Esophagus squamous epithelium (tissue), 5 donors: ENCODE measurements at regions not wholly inside any gene's neighbourhood (a gene's known extent, or its start where the extent isn't known, plus 50 kb on each side); places are given as distances from the start of the nearest gene placed in this dataset.
"Not testable (repeated sequence)": the region's sequence is repeated elsewhere in the genome, so short reads cannot be mapped to it uniquely, and the experiment has no call there.

Experiments
- DNase-seq: peaks from one replicate; lab custom pipeline; 2025; lab: John Stamatoyannopoulos, UW
- H3K27ac ChIP-seq, 4 donors: fragments of 200-600 bp; sonication (generic); one replicate each; pipeline ENCODE4 v1.5.1; 2016 to 2019; ENCODE audit warnings: mild to moderate bottlenecking in 1 of 4
- H3K27me3 ChIP-seq, 4 donors: fragments of 200-600 bp; sonication (generic); 1 replicate in 3 of 4; 2 replicates in 1 of 4; pipeline versions ENCODE4 v1.5.1 to v1.6.0; 2017 to 2021; ENCODE audit warnings: antibody characterized with exemption in 1 of 4
- H3K36me3 ChIP-seq, 3 donors: fragments of 200-600 bp; sonication (generic); one replicate each; pipeline ENCODE4 v1.5.1; 2016 to 2019
- H3K4me1 ChIP-seq, 3 donors: fragments of 200-600 bp; sonication (generic); one replicate each; pipeline ENCODE4 v1.5.1; 2017 to 2019
- H3K4me3 ChIP-seq, 4 donors: fragments of 200-600 bp; sonication (generic); 1 replicate in 3 of 4; 2 replicates in 1 of 4; pipeline ENCODE4 v1.5.1; 2016 to 2019; ENCODE audit warnings: mild to moderate bottlenecking in 2 of 4, moderate library complexity in 1 of 4
- H3K9me3 ChIP-seq, 3 donors: fragments of 200-600 bp; sonication (generic); one replicate each; pipeline ENCODE4 v1.5.1; 2016 to 2019
- CTCF ChIP-seq, 6 experiments: fragments of 450-650 bp in 4 of 6; fragments of 200-600 bp in 2 of 6; sonication (generic) in 2 of 6; IDR thresholded peaks; one replicate each; pipeline ENCODE4 v1.5.1; 2016 to 2019; ENCODE audit warnings: antibody characterized with exemption in 6 of 6, mild to moderate bottlenecking in 4 of 6, moderate library complexity in 4 of 6
- POLR2A ChIP-seq, 4 donors: fragments of 450-650 bp; IDR thresholded peaks; one replicate each; pipeline ENCODE4 v1.6.1; 2017; ENCODE audit warnings: antibody characterized with exemption in 4 of 4, mild to moderate bottlenecking in 4 of 4, moderate library complexity in 3 of 4
- WGBS, 2 donors: methylation state at CpG; one replicate each; pipeline ENCODE4 v1.1.5; 2018; 5-methylcytosine and 5-hydroxymethylcytosine counted together
- intact Hi-C: fragments of 100-400 bp; cut with DNase I; formaldehyde crosslinking; loops from one replicate; pipeline ENCODE4 v1.15.0; 2022
- donor health status: DM: yes; HTN: yes; CAD: no.

DNA sequence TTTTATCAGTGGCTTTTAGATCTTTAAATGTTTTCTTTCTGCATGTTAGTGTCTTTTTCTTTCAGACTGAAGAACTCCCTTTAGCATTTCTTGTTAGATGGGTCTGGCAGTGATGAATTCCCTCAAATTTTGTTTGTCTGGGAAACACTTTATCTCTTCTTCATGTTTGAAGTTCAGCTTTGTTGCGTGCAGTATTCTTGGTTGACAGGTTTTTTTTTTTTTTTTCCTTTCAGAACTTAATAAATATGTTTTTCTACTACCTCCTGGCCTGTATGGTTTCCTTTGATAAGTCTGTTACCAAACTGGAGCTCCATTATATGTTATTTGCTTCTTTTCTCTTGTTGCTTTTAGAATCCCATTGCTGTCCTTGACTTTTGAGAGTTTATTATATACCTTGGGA lies 89.8 kb upstream of the ACKR3 start:
- no peaks in the 10 kb centered on the region for H3K36me3 ChIP-seq
- no peak for DNase-seq
- intact Hi-C loops = no loop called here
- TF ChIP-seq POLR2A (IDR thresholded peaks at IDR 0.05) (no peak), CTCF (IDR thresholded peaks at IDR 0.05) (no peak)
- H3K27me3 ChIP-seq = no peaks in the 10 kb centered on the region
- WGBS, 2 donors = 93 to 97% methylated on average over 1 of the region's 1 CpG
- peaks cover 0 to 22% (median 14%) of the 10 kb centered on the region in 3 donors for H3K9me3 ChIP-seq
- H3K27ac ChIP-seq = no peak overlapping the region
- H3K4me3 ChIP-seq = no peak overlapping the region
- H3K4me1 ChIP-seq = no peaks in the 10 kb centered on the region

GRCh38 chr2:236483102-236483501 lies 86.5 kb upstream of the ACKR3 start:
- 72 to 86% methylated on average over 1 of the region's 1 CpG for WGBS, 2 donors
- intact Hi-C loops = no loop called here

GRCh38 chr2:236485519-236485918 lies 84.1 kb upstream of the ACKR3 start:
- no peak overlapping the region for H3K27ac ChIP-seq
- WGBS, 2 donors = 60 to 67% methylated on average over 1 to 2 of the region's 2 CpGs
- H3K4me3 ChIP-seq = no peak overlapping the region
- no peaks in the 10 kb centered on the region for H3K27me3 ChIP-seq
- DNase-seq = no peak
- H3K36me3 ChIP-seq = no peaks in the 10 kb centered on the region
- no peaks in the 10 kb centered on the region for H3K4me1 ChIP-seq
- peaks cover 0 to 7% (median 7%) of the 10 kb centered on the region in 3 donors for H3K9me3 ChIP-seq
- intact Hi-C loops = no loop called here
- TF ChIP-seq CTCF (IDR thresholded peaks at IDR 0.05) (no peak), POLR2A (IDR thresholded peaks at IDR 0.05) (no peak)

More at GRCh38 chr2:236483102-236483501, 86.5 kb upstream of the ACKR3 start:
- TF ChIP-seq POLR2A (IDR thresholded peaks at IDR 0.05) (no peak), CTCF (IDR thresholded peaks at IDR 0.05) (no peak)
- H3K4me1 ChIP-seq = no peaks in the 10 kb centered on the region
- no peak for DNase-seq
- H3K36me3 ChIP-seq = no peaks in the 10 kb centered on the region
- no peak overlapping the region for H3K4me3 ChIP-seq
- no peak overlapping the region for H3K27ac ChIP-seq
- peaks cover 0 to 22% (median 14%) of the 10 kb centered on the region in 3 donors for H3K9me3 ChIP-seq
- no peaks in the 10 kb centered on the region for H3K27me3 ChIP-seq

DNA sequence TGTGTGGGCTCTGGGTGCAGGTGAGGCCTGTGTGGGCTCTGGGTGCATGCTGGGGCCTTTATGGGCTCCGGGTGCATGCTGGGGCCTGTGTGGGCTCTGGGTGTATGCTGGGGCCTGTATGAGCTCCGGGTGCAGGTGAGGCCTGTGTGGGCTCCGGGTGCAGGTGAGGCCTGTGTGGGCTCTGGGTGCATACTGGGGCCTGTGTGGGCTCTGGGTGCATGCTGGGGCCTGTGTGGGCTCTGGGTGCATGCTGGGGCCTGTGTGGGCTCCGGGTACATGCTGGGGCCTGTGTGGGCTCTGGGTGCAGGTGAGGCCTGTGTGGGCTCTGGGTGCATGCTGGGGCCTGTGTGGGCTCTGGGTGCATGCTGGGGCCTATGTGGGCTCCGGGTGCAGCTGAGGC lies 80.5 kb upstream of the ACKR3 start:
- H3K36me3 ChIP-seq, H3K9me3 ChIP-seq, DNase-seq, H3K4me1 ChIP-seq, intact Hi-C loops, H3K4me3 ChIP-seq, H3K27me3 ChIP-seq, H3K27ac ChIP-seq: not testable (repeated sequence)
- 40% methylated on average over 1 of the region's 5 CpGs; no CpG with 5 or more reads in 1 of the 2 donors for WGBS, 2 donors

GRCh38 chr2:236489895-236490404 lies 79.7 kb upstream of the ACKR3 start:
- Histone ChIP-seq H3K27me3 (no peaks in the 10 kb centered on the region), H3K27ac (no peak overlapping the region), H3K9me3 (no peaks in the 10 kb centered on the region), H3K36me3 (no peaks in the 10 kb centered on the region), H3K4me3 (no peak overlapping the region), H3K4me1 (no peaks in the 10 kb centered on the region)
- DNase-seq = no peak
- TF ChIP-seq POLR2A (IDR thresholded peaks at IDR 0.05) (no peak), CTCF (IDR thresholded peaks at IDR 0.05) (no peak)
- intact Hi-C loops = no loop called here
- 73 to 95% methylated on average over 3 of the region's 3 CpGs for WGBS, 2 donors

- H3K4me1 ChIP-seq = no peaks in the 10 kb centered on the region
- H3K4me3 ChIP-seq = no peak overlapping the region
- DNase-seq = no peak
- WGBS, 2 donors = 77 to 92% methylated on average over 4 to 9 of the region's 9 CpGs
- no peaks in the 10 kb centered on the region for H3K27me3 ChIP-seq
- intact Hi-C loops = no loop called here
- TF ChIP-seq CTCF (IDR thresholded peaks at IDR 0.05) (no peak), POLR2A (IDR thresholded peaks at IDR 0.05) (no peak)
- H3K9me3 ChIP-seq = no peaks in the 10 kb centered on the region
- H3K36me3 ChIP-seq = no peaks in the 10 kb centered on the region
- H3K27ac ChIP-seq = no peak overlapping the region
Observed at GRCh38 chr2:236496340-236496739, 73.3 kb upstream of the ACKR3 start.
